ENCODE measurements at regions not wholly inside any gene's neighbourhood (a gene's known extent, or its start where the extent isn't known, plus 50 kb on each side); places are given as distances from the start of the nearest gene placed in this dataset.

DNA sequence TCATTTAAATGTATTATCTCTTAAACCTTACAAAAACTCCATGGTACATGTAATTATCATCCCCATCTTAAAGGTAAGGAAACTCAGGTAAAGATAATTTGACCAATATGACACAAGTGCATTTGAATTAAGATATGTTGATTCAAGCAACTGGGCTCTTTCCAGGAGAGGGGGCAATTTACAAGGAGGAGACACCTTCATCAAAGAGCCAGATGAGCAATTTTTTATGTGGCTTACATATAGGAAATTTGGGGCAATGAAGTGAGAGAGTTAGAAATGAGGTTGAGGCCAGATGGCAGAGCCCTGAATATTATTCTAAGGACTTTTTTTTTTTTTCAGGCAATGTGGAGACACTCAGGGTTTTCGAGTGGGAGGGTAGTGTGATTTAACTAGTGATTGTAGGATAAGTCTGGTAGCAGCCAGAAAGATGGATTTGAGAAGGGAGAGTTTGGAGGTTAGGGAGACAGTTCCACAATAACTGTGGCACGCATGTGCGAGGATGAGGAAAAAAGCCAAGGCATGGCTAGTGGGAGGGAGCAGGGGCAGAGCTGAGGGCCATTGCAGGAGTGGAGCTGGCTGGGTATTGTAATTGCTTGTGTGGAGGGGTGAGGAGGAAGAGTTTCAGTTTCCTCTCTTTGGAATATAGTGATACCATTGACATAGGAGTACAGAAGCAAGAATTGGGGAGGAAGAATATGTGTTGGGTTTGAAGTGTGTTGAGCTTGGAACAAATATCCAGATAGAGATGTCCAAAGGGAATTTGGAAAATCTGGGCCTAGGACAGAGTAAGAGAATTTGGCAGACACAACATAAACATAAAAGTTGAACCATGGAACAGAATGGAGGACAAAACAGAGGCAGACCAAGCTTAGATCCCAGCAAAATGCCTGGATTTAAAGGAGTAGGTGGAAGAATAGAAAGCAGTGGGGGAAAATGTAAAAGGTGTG, 72.0 kb downstream of the ACTBL2 start:
- no peak for DNase-seq (ENCODE audit: low read depth)
- no peak overlapping the region for H3K4me3 ChIP-seq (ENCODE audit: control insufficient read depth, low read depth, low read length)
- TF ChIP-seq, protein P1, sequence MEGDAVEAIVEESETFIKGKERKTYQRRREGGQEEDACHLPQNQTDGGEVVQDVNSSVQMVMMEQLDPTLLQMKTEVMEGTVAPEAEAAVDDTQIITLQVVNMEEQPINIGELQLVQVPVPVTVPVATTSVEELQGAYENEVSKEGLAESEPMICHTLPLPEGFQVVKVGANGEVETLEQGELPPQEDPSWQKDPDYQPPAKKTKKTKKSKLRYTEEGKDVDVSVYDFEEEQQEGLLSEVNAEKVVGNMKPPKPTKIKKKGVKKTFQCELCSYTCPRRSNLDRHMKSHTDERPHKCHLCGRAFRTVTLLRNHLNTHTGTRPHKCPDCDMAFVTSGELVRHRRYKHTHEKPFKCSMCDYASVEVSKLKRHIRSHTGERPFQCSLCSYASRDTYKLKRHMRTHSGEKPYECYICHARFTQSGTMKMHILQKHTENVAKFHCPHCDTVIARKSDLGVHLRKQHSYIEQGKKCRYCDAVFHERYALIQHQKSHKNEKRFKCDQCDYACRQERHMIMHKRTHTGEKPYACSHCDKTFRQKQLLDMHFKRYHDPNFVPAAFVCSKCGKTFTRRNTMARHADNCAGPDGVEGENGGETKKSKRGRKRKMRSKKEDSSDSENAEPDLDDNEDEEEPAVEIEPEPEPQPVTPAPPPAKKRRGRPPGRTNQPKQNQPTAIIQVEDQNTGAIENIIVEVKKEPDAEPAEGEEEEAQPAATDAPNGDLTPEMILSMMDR (conservative IDR thresholded peaks at IDR 0.05; ENCODE audit: control insufficient read depth, insufficient read depth, low read depth, low read length), result no peak

DNA sequence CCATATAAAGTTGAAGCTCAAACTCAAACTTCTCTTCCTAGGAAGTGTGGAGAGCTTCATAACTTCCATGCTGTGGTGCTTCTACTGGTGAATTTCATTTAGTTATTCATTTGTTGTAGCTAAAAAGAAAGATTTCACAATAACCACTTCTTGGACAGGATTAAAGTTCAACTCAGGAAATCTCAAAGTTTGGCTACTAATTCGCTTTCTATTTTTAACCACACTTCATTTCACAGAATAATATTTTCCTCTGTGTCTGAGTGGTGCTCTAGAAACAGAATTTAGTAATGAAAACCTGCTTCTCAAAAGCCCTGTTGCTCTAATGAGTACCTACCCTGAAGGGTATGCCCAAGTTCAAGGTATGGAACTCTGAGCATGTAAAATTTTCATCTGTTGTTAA, 73.9 kb downstream of the ACTBL2 start:
- peak; percentile 68 for DNase-seq (ENCODE audit: low read depth)
- TF ChIP-seq, protein P1 (conservative IDR thresholded peaks at IDR 0.05; ENCODE audit: control insufficient read depth, insufficient read depth, low read depth, low read length), result no peak
- no peak overlapping the region for H3K4me3 ChIP-seq (ENCODE audit: control insufficient read depth, low read depth, low read length)

DNA sequence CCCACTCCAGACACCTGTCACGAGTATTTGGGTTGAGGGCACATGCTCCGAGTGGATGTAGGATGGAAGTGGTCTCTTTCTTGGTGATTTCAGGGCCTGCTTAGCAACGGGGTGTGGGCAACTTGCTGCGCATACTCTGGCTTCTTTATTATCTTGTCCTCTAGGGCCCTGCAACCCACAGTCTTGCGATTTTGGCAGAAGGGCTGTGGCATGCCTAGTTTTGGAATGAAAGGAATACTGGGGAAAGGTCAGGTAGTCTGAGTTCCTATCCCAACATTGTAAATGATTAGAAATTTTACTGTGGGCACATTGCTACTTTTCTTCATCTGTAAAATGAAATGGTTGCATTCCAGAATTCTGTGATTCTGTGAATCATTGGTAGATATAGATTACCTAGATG, 74.3 kb downstream of the ACTBL2 start:
- H3K4me3 ChIP-seq (ENCODE audit: control insufficient read depth, low read depth, low read length), result no peak overlapping the region
- TF ChIP-seq, protein P1 (conservative IDR thresholded peaks at IDR 0.05; ENCODE audit: control insufficient read depth, insufficient read depth, low read depth, low read length), result no peak
- DNase-seq (ENCODE audit: low read depth), result no peak

DNA sequence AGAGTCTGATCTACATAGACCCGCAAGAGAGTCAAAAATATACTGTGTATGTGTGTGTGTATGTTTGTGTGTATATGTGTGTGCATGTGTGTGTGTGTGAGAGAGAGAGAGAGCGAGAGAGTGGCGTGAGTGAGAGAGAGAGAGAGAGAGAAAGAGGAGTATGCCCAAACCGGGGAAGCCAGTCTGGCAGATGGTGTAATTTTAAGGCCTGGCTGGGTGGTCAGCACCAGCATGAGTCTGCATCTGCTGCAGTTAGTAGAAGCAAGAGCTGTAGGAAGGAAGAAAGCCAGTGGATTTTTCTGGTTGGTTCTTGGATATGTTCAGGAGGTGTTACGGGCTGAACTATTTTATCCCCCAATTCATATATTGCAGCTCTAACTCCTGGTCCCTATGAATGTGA, 75.2 kb downstream of the ACTBL2 start:
- no peak for DNase-seq (ENCODE audit: low read depth)
- TF ChIP-seq, protein P1 (conservative IDR thresholded peaks at IDR 0.05; ENCODE audit: control insufficient read depth, insufficient read depth, low read depth, low read length), result no peak
- no peak overlapping the region for H3K4me3 ChIP-seq (ENCODE audit: control insufficient read depth, low read depth, low read length)

DNA sequence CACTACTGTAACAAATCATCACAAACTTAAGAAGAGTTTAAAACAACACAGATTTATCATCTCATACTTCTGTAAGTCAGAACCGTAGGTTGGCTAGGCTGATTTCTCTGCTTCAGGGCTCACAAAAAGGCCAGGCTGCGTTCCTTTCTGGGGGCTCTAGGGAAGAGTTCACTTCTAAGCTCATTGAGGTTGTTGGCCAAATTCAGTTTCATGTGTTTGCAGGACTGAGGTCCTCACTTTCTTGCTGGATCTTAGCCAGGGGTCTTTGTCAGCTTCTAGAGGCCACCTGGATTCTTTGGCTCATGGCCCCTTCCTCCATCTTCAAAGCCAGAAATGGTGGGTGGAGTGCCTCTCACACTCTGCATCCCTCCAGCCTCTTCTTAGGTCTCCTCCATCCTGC, 76.0 kb downstream of the ACTBL2 start:
- TF ChIP-seq, protein P1 (conservative IDR thresholded peaks at IDR 0.05; ENCODE audit: control insufficient read depth, insufficient read depth, low read depth, low read length), result no peak
- no peak overlapping the region for H3K4me3 ChIP-seq (ENCODE audit: control insufficient read depth, low read depth, low read length)
- no peak for DNase-seq (ENCODE audit: low read depth)

DNA sequence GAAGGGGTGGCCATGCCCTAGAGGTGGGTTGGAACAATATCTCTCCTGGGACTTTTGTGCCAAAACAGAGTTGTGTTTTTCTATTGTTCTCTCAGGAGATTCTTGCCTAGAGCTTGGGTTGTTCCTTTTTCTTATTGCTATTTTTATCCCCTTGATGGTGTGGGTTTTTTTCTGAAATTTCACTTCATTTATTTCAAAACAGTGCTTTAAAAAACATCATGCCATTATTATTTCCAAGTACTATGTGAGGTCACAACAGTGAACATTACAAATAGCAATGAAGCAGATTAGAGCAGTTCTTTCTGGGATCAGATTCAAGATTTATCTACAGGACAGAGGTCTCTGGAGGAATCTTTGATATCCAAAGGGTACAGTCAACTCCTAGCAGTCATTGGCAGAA, 76.6 kb downstream of the ACTBL2 start:
- peak; percentile 25 for DNase-seq (ENCODE audit: low read depth)
- TF ChIP-seq, protein P1 (conservative IDR thresholded peaks at IDR 0.05; ENCODE audit: control insufficient read depth, insufficient read depth, low read depth, low read length), result no peak
- H3K4me3 ChIP-seq (ENCODE audit: control insufficient read depth, low read depth, low read length), result no peak overlapping the region
